Uterus (tissue), 3 donors: ENCODE measurements at regions not wholly inside any gene's neighbourhood (a gene's known extent, or its start where the extent isn't known, plus 50 kb on each side); places are given as distances from the start of the nearest gene placed in this dataset.

Experiments
- DNase-seq, 2 donors: peaks; one replicate each; pipeline ENCODE4 v3.0.0-alpha.2; 2019 to 2020
- H3K27ac ChIP-seq, 2 donors: fragments of 200-600 bp; sonication (generic); 1 replicate in 1 of 2; 2 replicates in 1 of 2; pipeline ENCODE4 v1.5.1; 2016 to 2018
- H3K27me3 ChIP-seq, 2 donors: fragments of 200-600 bp; sonication (generic); one replicate each; pipeline ENCODE4 v1.5.1; 2018 to 2019; ENCODE audit warnings: control low read depth in 1 of 2
- H3K36me3 ChIP-seq, 2 donors: fragments of 200-600 bp; sonication (generic); one replicate each; pipeline ENCODE4 v1.5.1; 2019; ENCODE audit warnings: control low read depth in 1 of 2
- H3K4me1 ChIP-seq, 2 donors: fragments of 200-600 bp; sonication (generic); one replicate each; pipeline ENCODE4 v1.5.1; 2018 to 2019; ENCODE audit warnings: control low read depth in 1 of 2
- H3K4me3 ChIP-seq, 2 donors: fragments of 200-600 bp; sonication (generic); 1 replicate in 1 of 2; 2 replicates in 1 of 2; pipeline ENCODE4 v1.5.1; 2018 to 2019; ENCODE audit warnings: mild to moderate bottlenecking in 1 of 2
- H3K9me3 ChIP-seq, 2 donors: fragments of 200-600 bp; sonication (generic); one replicate each; pipeline ENCODE4 v1.5.1; 2019; ENCODE audit warnings: control low read depth in 1 of 2
- CTCF ChIP-seq, 4 experiments: fragments of 200-600 bp in 2 of 4; fragments of 450-650 bp in 2 of 4; sonication (generic) in 2 of 4; IDR thresholded peaks; one replicate each; pipeline ENCODE4 v1.5.1; 2016 to 2019; ENCODE audit warnings: antibody characterized with exemption in 4 of 4, mild to moderate bottlenecking in 2 of 4, moderate library complexity in 1 of 4
- POLR2A ChIP-seq, 2 donors: fragments of 450-650 bp; IDR thresholded peaks; one replicate each; pipeline ENCODE4 v1.6.1; 2016; ENCODE audit warnings: antibody characterized with exemption in 2 of 2, mild to moderate bottlenecking in 1 of 2, moderate library complexity in 1 of 2
- intact Hi-C: fragments of 100-400 bp; cut with DNase I; formaldehyde crosslinking; loops from one replicate; pipeline ENCODE4 v1.15.1; 2023; ENCODE audit warnings: low total_unique reads
- donor health status: DM: yes; HTN: yes; CAD: no.

DNA sequence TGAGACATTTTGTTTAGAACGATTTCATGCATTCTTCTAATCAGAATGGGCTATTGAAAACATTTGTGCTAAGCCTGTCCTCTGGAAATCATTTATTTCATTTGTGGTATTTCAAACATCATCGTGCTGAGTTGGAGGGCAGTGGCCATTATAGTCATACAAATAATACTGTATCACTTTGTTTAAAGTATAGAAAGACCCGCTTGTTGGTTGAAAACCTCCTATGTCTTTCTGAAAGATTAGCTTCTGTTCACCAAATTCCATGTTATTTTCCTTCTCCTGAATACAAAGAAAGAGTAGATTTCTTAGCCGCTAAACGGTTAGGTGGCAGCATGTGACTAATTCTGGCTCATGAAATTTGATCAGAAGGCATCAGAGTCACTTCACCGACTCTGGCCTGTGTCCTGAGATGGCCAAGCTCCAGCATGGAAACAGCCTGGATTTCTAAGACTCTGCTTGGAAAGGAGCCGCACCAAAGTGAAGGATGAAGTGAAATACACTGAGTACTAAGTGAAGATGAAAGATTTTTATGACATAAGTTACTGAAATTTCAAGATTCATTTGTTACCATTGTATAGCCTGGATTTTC, 355.1 kb downstream of the USP25 start:
- Histone ChIP-seq H3K4me1 (peaks cover 0 to 14% of the 10 kb centered on the region in 2 donors), H3K4me3 (no peak overlapping the region), H3K27me3 (no peaks in the 10 kb centered on the region), H3K27ac (peak overlapping the region; percentile 90 to 91), H3K9me3 (no peaks in the 10 kb centered on the region), H3K36me3 (no peaks in the 10 kb centered on the region)
- peak; percentile 76 to 80 for DNase-seq
- no peak for TF ChIP-seq CTCF (IDR thresholded peaks at IDR 0.05)
- TF ChIP-seq POLR2A (IDR thresholded peaks at IDR 0.05), result no peak
- intact Hi-C loops, result no loop called here

DNA sequence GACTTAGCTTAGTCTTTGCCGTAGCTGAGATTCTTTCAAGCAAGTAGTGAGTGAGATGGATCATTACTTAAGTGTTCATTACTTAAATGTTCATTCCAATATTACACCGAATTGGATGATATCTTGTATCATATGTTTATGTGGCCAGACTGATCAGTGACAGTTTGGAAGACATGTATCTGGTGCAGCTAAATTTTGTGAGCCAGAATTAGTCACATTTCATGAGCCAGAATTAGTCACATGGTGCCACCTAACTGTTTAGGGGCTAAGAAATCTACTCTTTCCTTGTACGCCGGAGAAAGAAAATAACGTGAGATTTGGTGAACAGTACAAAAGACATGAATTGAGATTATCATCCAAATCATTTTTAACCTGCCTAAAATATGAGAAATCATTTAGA, 355.6 kb downstream of the USP25 start:
- no peak for DNase-seq
- Histone ChIP-seq H3K4me3 (no peak overlapping the region), H3K36me3 (no peaks in the 10 kb centered on the region), H3K27me3 (no peaks in the 10 kb centered on the region), H3K27ac (peak overlapping the region; percentile 90 to 91), H3K4me1 (peaks cover 0 to 11% of the 10 kb centered on the region in 2 donors), H3K9me3 (no peaks in the 10 kb centered on the region)
- TF ChIP-seq POLR2A (IDR thresholded peaks at IDR 0.05) (no peak), CTCF (IDR thresholded peaks at IDR 0.05) (no peak)
- intact Hi-C loops, result no loop called here

DNA sequence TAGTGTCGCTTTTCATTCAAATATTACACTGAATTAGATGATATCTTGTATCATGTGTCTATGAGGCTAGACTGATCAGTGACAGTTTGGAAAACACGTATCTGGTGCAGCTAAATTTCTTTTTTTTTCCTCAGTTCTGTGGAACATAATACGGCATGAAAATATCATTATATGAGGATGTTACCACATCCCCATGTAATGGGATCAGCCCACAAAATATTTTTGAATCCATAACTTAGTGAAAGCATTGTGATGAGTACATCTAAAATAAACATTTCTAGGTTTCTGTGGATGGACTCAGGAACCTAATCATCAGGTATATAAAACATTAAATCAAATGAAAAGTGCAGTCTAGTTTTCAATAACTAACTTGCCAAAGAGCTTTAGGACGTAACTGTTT, 356.3 kb downstream of the USP25 start:
- Histone ChIP-seq H3K4me3 (peak overlapping the region in 1 of 2 donors; percentile 8), H3K36me3 (no peaks in the 10 kb centered on the region), H3K27ac (peak overlapping the region; percentile 90 to 91), H3K27me3 (no peaks in the 10 kb centered on the region), H3K9me3 (no peaks in the 10 kb centered on the region), H3K4me1 (peaks cover 0 to 11% of the 10 kb centered on the region in 2 donors)
- TF ChIP-seq POLR2A (IDR thresholded peaks at IDR 0.05), result no peak
- TF ChIP-seq CTCF (IDR thresholded peaks at IDR 0.05), result no peak
- DNase-seq, result no peak
- intact Hi-C loops, result no loop called here

- TF ChIP-seq POLR2A (IDR thresholded peaks at IDR 0.05) (no peak), CTCF (IDR thresholded peaks at IDR 0.05) (no peak)
- peak overlapping the region; percentile 4 to 8 for H3K4me3 ChIP-seq
- H3K36me3 ChIP-seq, result no peaks in the 10 kb centered on the region
- H3K27me3 ChIP-seq, result no peaks in the 10 kb centered on the region
- intact Hi-C loops, result no loop called here
- H3K4me1 ChIP-seq, result peaks cover 0 to 9% of the 10 kb centered on the region in 2 donors
- H3K27ac ChIP-seq, result peak overlapping the region; percentile 90 to 91
- no peak for DNase-seq
- no peaks in the 10 kb centered on the region for H3K9me3 ChIP-seq
These were observed 357.2 kb downstream of the USP25 start for GRCh38 chr21:16086936-16087335.

- Histone ChIP-seq H3K27ac (peak overlapping the region; percentile 90 to 91), H3K9me3 (no peaks in the 10 kb centered on the region), H3K27me3 (no peaks in the 10 kb centered on the region), H3K4me3 (peak overlapping the region in 1 of 2 donors; percentile 8), H3K4me1 (peaks cover 0 to 9% of the 10 kb centered on the region in 2 donors), H3K36me3 (no peaks in the 10 kb centered on the region)
- intact Hi-C loops, result no loop called here
- DNase-seq, result no peak
- no peak for TF ChIP-seq POLR2A (IDR thresholded peaks at IDR 0.05)
- no peak for TF ChIP-seq CTCF (IDR thresholded peaks at IDR 0.05)
These were observed 357.7 kb downstream of the USP25 start for GRCh38 chr21:16087523-16087922.
